ENCODE measurements at regions not wholly inside any gene's neighbourhood (a gene's known extent, or its start where the extent isn't known, plus 50 kb on each side); places are given as distances from the start of the nearest gene placed in this dataset.
"Not testable (repeated sequence)": the region's sequence is repeated elsewhere in the genome, so short reads cannot be mapped to it uniquely, and the experiment has no call there.

- no peaks in the 10 kb centered on the region for H3K9me3 ChIP-seq
- H3K27me3 ChIP-seq (replicated peaks; ENCODE audit: control insufficient read depth, insufficient read depth, low read length) = no peaks in the 10 kb centered on the region
- Mint-ChIP-seq H3K9me3 (ENCODE audit: unreplicated experiment) (no peaks in the 10 kb centered on the region), H3K36me3 (ENCODE audit: insufficient read depth, unreplicated experiment) (no peaks in the 10 kb centered on the region), H3K27ac (ENCODE audit: unreplicated experiment) (no peak overlapping the region), H3K4me1 (ENCODE audit: low read depth, unreplicated experiment) (no peaks in the 10 kb centered on the region), H3K4me3 (ENCODE audit: unreplicated experiment) (no peak overlapping the region), H3K27me3 (ENCODE audit: insufficient read depth, unreplicated experiment) (peaks cover 2% of the 10 kb centered on the region)
- H3K4me3 ChIP-seq (ENCODE audit: low read depth, low read length) = no peak overlapping the region
- no peak for DNase-seq
- intact Hi-C loops (cut with micrococcal nuclease; ENCODE audit: unreplicated experiment) = no loop called here
- CTCF ChIA-PET = no interaction called here
- BruUV-seq (replicated peaks) = no TSS peak
- TF ChIP-seq CTCF (IDR thresholded peaks at IDR 0.05; ENCODE audit: insufficient read depth in 1 of 2, low read depth in 1 of 2, low read length in 1 of 2, severe bottlenecking in 1 of 2, unreplicated experiment in 1 of 2) = no peak
- POLR2A ChIA-PET = no interaction called here
- H3K36me3 ChIP-seq (ENCODE audit: control insufficient read depth, insufficient read depth, low read length) = no peaks in the 10 kb centered on the region
- H3K4me1 ChIP-seq = no peaks in the 10 kb centered on the region
Measured at GRCh38 chr9:96148634-96149532, 153.1 kb downstream of the HSD17B3 start.

GRCh38 chr9:96147029-96147428 is 154.9 kb downstream of the HSD17B3 start:
- H3K9me3 ChIP-seq; H3K27me3 Mint-ChIP-seq (ENCODE audit: insufficient read depth, unreplicated experiment); H3K36me3 ChIP-seq (ENCODE audit: control insufficient read depth, insufficient read depth, low read length); H3K27ac Mint-ChIP-seq (ENCODE audit: unreplicated experiment); H3K4me1 Mint-ChIP-seq (ENCODE audit: low read depth, unreplicated experiment); BruUV-seq (replicated peaks); H3K27me3 ChIP-seq (replicated peaks; ENCODE audit: control insufficient read depth, insufficient read depth, low read length); H3K4me1 ChIP-seq; DNase-seq; intact Hi-C loops (cut with micrococcal nuclease; ENCODE audit: unreplicated experiment); H3K9me3 Mint-ChIP-seq (ENCODE audit: unreplicated experiment); POLR2A ChIA-PET; CTCF ChIA-PET; H3K4me3 Mint-ChIP-seq (ENCODE audit: unreplicated experiment); H3K4me3 ChIP-seq (ENCODE audit: low read depth, low read length); H3K36me3 Mint-ChIP-seq (ENCODE audit: insufficient read depth, unreplicated experiment): not testable (repeated sequence)

- Histone ChIP-seq H3K27me3 (replicated peaks; ENCODE audit: control insufficient read depth, insufficient read depth, low read length) (no peaks in the 10 kb centered on the region), H3K4me3 (ENCODE audit: low read depth, low read length) (no peak overlapping the region), H3K4me1 (no peaks in the 10 kb centered on the region), H3K9me3 (no peaks in the 10 kb centered on the region), H3K36me3 (ENCODE audit: control insufficient read depth, insufficient read depth, low read length) (no peaks in the 10 kb centered on the region)
- no peak for DNase-seq
- BruUV-seq (replicated peaks) = no TSS peak
- Mint-ChIP-seq H3K27me3 (ENCODE audit: insufficient read depth, unreplicated experiment) (peaks cover 2% of the 10 kb centered on the region), H3K4me1 (ENCODE audit: low read depth, unreplicated experiment) (no peaks in the 10 kb centered on the region), H3K4me3 (ENCODE audit: unreplicated experiment) (no peak overlapping the region), H3K27ac (ENCODE audit: unreplicated experiment) (no peak overlapping the region), H3K36me3 (ENCODE audit: insufficient read depth, unreplicated experiment) (no peaks in the 10 kb centered on the region), H3K9me3 (ENCODE audit: unreplicated experiment) (no peaks in the 10 kb centered on the region)
- CTCF ChIA-PET = no interaction called here
- TF ChIP-seq CTCF (IDR thresholded peaks at IDR 0.05; ENCODE audit: insufficient read depth in 1 of 2, low read depth in 1 of 2, low read length in 1 of 2, severe bottlenecking in 1 of 2, unreplicated experiment in 1 of 2) = no peak
- POLR2A ChIA-PET = no interaction called here
- intact Hi-C loops (cut with micrococcal nuclease; ENCODE audit: unreplicated experiment) = no loop called here
Measured at GRCh38 chr9:96141666-96142065, 160.3 kb downstream of the HSD17B3 start.

All from Caco-2 (cell line).